HG02840 (cell line): ENCODE measurements at regions not wholly inside any gene's neighbourhood (a gene's known extent, or its start where the extent isn't known, plus 50 kb on each side); places are given as distances from the start of the nearest gene placed in this dataset.
"Not testable (repeated sequence)": the region's sequence is repeated elsewhere in the genome, so short reads cannot be mapped to it uniquely, and the experiment has no call there.

Source experiments
- ATAC-seq: cut with Tn5 transposase; IDR thresholded peaks from one replicate; pipeline ENCODE4 v1.9.1; 2021; ENCODE audit warnings: mild to moderate bottlenecking, moderate library complexity, moderate number of reproducible peaks; ENCODE audit not compliant: unreplicated experiment, low FRiP score

DNA sequence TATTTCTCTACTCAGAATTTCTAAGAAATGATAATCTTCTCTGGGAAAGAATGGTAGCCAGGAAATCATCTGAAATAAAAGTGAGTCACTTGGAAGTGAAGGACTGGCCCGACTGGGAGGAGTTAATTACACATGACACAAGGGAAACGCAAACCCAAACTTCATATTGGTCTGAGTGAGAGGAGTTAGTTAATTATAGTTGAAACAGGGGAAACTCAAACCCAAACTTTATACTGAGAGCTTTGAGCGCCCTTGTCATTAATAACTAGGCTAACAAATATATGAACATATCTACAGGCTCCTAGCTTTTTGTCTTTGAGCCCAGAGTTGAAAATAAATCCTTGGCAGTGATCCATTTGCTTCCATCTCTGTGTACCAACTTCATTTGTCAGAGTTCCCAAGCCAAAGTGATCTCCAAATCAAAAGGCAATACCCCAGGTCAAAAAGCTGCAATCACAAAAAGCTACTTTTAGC, 187.8 kb upstream of the COL3A1 start:
- no peak for ATAC-seq

DNA sequence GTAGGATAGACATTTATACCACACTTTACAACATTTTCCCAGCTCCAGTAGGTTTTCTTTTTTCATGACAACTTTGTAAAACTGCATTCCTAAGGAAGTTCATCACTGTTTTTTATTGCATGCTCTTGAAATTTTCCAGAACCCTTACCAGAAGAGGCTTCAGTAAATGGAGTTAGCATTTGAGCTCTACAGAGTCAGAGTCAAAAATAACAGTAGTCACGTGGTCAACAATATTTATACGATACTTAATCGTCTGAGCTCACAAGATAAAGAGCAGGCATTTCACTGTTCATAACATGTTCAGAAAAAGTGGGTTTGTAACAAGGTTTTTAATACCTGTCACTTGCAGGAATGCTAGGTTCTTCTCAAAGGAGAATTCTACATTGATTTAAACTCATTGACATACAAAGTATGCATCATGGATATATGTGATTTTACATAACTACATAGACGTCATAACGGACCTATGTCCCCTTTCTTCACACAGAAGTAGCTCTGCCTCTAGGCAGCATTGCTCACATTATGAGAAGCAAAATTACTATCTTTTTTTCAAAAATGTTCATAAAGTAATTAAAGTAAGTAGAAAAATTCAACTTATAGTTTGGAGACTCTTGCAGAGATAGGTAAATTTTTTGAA, 187.0 kb upstream of the COL3A1 start:
- ATAC-seq, result no peak

DNA sequence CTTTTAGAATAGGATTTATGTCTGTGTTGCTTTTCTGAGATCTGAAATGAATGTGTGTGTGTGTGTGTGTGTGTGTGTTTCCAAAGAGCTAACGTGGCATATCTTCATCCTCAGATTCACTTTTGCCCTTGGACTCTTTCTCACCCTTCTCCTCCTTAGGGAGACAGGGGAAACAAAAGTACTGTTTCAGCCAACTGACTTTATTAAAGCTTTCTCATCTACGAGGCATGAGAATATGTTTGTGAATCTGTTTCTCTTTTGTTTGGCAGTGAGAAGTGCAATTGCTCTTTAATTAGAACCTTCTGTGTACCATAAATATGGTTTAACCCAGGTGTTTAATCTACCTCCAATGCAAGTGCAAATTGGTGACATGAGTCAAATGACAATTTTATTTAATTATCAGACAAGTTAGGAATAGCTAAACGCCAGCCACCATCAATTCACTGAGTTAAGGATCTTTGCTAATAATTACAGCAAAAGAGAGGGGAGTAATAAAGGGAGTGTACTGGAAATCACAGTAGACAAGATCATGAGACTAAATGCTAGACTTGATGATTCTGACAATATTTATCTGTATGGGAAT, 186.4 kb upstream of the COL3A1 start:
- ATAC-seq, result no peak

DNA sequence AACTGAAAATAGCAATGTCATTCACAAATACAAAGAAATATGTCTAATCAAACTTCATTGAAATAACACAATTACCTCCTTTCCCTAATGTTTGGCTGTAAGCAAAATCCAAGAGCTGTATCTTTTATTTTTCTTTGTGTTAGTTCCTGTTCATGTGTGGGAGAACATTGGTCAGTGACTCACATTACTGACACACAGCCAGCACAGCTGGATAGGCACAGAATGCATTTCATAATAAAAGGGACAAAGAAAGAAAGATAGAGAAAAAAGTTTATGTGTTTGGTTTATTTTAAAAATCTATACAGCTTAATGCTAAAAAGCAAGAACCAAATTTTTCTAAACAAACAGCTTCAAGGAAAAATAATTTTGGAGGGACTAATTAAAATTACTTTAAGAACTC, 185.6 kb upstream of the COL3A1 start:
- ATAC-seq, result no peak

DNA sequence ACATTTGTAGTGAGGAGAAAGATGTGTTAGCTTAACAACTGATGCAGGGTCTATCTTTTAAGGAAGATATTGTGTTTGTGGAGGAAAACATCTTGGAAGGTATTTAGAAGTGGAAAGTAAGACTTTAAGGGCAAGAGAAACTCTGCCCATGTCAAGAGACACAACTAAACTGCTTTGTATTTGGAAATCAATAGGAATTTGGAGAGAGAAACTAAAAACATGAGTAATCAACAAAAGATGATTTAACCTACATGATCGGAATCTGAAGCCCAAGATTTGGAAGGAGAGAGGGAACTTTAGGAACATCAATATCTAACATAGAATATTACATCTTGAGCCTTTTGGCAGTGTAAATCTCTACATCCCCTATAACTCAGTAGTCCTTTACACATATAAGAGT, 184.2 kb upstream of the COL3A1 start:
- ATAC-seq, result no peak

DNA sequence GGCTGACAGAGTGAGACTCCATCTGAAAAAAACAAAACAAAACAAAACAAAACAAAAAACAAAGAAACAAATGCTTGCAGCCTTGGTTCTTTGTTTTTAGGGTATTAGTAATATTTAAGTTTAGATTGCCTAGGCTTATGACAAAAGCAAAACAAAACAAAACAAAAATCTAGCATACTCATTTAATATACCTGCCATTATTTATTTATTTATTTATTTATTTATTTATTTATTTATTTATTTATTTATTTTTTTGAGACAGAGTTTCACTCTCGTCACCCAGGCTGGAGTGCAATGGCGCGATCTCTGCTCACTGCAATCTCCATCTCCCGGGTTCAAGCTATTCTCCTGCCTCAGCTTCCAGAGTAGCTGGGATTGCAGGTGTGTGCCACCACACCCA, 179.7 kb upstream of the COL3A1 start:
- ATAC-seq, result not testable (repeated sequence)

DNA sequence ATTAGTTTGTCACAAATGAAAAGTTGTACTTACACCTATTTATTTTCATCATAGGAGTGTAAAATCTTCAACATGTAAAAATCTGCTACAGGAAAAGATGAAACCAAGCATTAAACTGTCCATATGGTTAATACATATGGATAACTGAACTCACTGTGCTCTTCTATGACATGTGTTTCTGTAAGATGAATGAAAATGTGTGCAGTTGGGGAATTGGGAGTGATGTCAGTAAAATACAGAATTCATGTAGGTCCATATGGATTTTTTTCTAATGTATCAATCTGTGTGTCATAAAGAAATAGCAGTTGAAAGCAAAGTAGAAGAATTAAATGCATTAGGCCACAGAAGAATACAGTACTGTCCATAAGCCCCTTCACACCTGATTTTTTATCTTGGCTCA, 178.4 kb upstream of the COL3A1 start:
- no peak for ATAC-seq

DNA sequence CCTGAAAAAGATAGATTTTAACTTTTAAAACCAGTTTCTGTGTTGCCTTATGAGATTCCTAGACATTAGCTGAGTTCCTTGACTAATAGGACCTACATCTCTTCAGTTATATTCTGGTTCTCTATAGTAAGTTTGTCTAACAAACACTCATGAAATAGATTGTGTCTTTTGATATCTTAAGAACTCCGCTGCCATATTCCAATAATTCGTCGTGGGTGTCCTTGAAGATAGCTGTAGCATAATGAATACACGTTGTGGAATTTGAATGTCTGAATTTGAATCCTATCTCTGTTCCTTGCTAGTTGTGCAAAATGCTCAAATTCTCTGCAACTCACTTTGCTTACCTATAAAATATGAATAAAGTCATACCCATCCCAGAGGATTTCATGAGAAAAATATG, 176.8 kb upstream of the COL3A1 start:
- no peak for ATAC-seq

DNA sequence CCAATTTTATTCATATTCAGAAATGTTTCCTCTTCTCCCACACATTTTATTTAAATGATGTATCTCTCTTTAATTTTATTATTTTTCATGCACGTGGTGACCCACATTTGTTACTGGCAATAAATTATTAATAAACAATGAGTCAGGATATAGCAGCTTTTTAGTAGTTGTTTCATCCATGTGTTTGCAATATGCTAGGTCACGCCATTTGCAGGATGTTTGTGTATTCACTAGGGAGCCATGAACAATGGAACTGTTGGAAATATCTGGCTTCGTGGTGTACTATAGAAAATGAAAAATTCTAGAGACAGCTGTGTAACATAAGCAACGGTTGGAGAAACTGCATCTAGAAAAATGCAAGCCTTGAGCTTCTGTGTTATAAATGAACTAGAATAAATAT, 176.0 kb upstream of the COL3A1 start:
- ATAC-seq, result no peak

DNA sequence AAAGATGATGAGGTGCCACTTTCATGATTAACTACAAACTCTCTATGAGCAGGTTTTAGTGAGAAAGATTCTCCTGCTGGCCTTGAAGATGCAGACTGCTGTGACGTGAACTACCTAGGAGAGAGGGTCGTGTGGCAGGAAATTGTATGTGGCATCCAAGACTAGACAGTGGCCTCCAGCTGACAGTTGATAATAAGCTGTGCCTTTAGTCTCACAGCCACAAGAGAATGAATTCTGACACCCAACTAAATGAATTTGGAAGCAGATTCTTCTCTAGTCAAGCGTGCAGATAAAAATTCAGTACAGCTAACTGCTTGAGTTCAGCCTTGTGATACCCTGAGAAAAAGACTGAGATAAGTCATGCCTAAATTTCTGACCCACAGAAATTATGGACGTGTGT, 169.0 kb upstream of the COL3A1 start:
- no peak for ATAC-seq

DNA sequence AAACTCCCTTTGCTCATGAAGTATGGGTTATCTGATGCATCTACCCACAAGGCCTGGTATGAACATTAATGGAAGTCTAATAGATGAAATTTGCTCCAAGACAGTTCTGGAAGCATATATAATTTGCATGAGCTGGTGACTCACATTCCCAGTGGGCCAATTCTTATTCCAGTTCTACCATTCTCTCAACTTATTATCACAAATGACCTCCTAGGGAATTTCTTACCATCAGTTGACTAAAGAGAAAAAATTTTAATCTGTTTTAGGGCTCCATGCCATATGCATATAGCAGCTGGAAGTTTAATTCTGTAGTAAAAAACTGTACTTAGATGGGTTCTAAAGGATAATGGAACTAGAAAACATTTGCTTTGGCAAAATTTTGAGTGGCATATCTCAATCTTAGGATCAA, 165.2 kb upstream of the COL3A1 start:
- ATAC-seq, result no peak

DNA sequence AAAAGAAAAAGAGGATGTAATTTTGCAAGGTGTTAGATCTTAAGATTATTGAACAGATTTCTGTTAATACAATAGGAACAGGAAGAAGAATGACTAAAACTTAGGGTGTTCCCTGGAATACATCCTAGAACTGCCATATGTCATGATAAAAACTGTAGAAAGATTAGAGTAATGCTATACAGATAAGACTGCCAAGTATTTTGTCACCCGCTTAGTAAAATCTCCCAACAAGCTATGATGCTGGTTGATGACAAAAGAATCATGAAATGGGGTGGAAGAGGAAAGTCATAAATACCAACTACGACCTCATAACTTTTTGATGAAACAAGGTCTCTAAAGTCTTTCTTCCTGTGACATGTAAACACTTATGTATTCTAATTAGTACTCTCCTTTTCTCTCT, 163.6 kb upstream of the COL3A1 start:
- no peak for ATAC-seq

DNA sequence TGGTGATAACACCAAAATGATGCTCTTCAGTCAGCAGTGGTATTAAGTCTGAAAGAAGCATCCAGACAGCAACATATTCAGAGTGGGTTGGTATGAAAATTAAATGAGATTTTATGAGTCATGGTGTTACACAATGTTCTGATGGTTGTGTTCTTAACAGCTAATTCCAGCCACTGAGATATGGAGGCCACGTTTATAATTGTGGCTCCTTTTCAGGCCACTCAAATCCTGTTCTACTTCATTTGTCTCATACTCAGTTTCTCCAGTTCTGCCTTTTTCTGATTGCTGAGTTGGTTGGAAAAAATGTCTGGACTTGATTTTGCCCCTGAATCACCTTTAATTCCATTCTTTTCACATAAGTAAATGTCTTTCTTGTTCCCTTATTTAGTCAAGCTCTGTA, 162.7 kb upstream of the COL3A1 start:
- no peak for ATAC-seq

DNA sequence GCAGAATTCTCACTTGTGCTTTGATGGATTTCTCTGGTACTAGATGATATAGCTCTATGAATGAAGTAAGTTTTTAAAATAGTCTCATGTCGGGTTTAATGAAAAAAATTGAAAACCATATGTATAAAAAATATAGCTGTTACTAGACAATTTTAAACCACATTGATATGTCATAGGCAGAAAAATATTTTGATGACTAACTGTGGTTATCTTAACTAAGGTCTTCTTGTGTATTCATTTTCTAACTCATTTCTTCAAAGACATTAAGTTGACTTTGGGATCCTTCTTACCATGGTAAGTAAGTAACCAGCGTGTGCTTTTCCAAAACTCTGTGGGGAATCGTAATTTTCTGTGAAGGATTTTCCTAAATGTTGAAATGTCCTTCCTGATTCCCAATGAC, 160.9 kb upstream of the COL3A1 start:
- ATAC-seq, result no peak

DNA sequence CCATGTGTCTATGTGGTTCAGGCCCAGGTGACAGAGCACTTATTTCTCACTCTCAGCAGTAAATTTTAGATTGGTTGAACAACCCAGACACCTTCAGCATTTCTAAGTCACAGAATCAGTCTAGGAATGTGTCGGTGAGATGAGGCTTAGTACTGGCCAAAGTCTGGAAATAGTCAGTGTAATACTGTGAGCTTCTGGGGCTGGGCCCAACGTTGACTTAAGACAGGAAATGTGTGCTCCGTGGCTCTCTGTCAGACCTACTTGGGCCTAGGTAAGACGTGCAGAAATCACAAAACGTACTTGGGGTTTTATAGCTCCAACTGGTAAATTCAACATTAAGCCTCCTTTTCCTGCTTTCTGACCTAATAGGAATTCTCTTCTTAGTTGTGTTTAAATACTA, 160.3 kb upstream of the COL3A1 start:
- no peak for ATAC-seq

DNA sequence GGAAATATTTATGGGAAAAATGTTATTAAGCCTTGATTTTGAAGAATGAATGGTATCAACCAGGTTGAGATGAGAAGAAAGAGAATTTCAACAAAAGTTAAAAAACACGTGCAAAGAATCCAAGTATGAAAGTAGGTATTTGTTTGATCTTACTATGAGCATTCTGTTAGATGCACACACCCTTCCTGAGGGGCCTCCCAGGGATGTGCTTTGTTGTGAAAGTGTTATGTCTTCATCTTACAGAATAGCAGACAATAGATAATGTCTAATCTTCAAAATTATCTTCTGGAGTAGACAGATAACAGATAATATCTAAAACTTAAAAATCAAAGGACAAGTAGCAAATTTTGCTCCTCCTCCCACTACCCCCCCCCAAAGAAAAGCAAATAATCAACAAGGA, 155.2 kb upstream of the COL3A1 start:
- no peak for ATAC-seq

DNA sequence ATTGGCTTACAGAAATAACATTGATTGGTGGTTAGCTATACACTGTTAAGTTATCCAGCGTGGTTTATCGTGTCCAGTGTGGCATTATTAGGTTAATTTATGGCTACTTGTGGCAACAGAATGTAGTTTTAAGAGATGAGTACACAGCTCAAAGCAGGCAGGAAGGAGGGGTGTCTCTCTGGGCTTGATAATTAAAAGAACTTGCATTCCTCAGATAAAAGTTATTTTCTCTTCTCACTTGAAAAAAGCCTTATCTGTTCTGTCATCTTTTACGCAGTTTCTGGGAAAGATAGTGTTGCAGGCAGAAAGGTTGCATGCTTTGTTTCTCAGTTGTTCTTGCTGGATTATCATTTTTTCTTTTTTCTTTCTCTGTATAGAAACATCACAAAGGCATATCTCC, 154.4 kb upstream of the COL3A1 start:
- ATAC-seq, result no peak

DNA sequence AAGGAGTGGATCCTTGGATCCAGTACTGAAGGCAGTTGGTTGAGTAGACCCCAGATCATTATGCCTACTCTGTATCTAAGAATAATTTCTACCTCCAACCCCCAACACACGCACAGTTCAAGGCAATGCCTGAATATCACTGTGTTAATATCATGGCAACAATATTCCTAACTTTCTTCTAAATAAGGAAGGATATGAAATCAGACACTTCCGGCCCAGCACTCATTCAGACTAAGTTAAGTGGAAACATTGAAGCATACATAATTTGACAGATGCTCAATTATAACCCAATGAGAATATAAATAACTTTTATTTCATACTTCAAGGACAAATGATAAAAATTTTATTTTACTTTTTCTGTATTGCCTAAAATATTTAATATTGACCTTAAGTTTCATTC, 153.6 kb upstream of the COL3A1 start:
- no peak for ATAC-seq

DNA sequence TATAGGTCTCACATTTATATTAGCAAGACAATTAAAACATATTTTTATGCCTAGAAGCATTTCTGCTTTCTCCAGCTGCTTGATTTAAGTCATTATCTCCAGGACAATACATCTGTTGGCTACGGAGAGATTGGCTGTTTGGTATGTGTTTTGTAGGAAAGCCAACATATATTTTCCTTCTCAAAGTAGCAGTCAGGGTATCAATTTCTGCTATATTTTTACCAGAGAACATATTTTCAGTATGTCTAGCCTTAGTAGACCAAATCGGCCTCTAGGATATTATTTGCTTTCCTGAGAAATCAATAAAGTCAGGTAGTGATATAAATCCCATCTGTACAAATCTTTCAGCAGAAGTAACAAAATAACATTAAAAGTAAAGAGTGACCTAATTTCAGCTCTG, 150.0 kb upstream of the COL3A1 start:
- no peak for ATAC-seq

DNA sequence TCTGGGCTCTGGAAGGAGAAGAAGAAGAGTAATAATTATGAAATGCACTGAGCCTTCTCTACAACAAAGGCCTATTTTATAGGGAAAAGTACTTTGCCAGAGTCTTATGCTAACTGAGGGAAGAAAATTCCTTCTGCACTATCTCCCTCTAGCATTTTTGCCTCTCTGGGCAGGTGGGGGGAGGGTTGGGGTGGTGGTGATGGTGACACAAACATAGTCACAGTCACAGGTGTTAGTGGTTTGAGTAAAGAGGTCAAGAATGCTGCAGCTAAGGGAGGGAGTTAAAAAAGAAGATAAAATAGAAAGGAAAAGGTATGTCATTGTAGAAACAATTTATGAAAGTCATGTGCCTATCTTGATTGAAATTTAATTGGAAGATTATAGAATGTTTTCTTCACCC, 140.8 kb upstream of the COL3A1 start:
- ATAC-seq, result no peak

DNA sequence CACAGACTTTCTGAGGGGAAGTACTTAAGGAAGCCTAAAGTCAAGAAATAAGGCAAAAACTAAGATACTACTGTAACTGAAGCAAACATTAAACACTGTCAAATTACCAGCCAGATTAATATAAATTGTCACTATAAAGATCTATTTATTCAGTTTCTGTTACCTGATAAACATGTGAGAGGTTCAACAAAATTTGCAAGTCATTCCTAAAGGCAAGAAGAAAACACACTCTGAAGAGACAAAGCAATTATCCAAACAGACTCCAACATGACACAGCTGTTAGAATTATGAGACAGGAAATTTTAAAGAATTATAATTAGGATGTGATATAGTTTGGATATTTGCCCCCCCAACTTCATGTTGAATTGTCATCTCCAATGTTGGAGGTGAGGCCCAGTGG, 140.4 kb upstream of the COL3A1 start:
- no peak for ATAC-seq

DNA sequence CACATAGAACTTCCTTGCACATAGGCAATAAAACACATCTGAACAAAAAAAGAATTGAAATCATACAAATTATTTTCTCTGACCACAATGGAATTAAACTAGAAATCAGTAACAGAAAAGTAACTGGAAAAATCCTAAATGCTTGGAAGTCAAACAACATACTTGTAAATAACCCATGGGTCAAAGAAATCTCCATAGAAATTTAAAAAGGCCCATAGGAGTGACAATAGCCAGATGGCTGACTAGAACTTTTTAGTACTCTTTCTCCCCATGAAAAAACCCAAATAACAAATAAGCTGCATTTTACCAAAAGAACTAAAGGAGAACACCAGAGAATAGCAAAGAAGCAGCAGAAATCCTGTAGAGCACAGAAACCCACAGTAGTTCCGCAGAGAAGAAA, 139.2 kb upstream of the COL3A1 start:
- no peak for ATAC-seq

DNA sequence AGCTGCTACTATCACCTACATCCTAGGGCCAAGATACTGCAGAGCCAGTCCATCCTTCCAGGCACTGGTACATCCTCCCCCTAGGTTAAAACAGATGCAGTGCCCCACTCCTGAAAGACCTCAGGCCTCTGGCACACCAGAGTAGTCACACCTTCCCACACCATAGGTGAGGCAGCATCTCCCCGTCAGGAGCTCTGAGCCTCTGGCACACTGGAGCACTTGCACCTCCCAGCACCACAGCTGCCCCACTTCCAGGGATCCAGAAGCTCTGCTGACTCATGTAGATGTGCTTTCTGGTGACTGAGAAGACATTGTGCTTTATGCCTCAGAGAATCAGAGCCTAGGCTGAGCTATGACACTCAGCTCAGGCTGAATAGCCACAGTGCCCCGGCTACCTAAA, 138.4 kb upstream of the COL3A1 start:
- ATAC-seq, result no peak
